GM19463 (cell line): ENCODE measurements at regions not wholly inside any gene's neighbourhood (a gene's known extent, or its start where the extent isn't known, plus 50 kb on each side); places are given as distances from the start of the nearest gene placed in this dataset.

Experiments used
- ATAC-seq: cut with Tn5 transposase; IDR thresholded peaks from one replicate; pipeline ENCODE4 v1.9.1; 2021; ENCODE audit warnings: mild to moderate bottlenecking, moderate library complexity; ENCODE audit not compliant: unreplicated experiment

DNA sequence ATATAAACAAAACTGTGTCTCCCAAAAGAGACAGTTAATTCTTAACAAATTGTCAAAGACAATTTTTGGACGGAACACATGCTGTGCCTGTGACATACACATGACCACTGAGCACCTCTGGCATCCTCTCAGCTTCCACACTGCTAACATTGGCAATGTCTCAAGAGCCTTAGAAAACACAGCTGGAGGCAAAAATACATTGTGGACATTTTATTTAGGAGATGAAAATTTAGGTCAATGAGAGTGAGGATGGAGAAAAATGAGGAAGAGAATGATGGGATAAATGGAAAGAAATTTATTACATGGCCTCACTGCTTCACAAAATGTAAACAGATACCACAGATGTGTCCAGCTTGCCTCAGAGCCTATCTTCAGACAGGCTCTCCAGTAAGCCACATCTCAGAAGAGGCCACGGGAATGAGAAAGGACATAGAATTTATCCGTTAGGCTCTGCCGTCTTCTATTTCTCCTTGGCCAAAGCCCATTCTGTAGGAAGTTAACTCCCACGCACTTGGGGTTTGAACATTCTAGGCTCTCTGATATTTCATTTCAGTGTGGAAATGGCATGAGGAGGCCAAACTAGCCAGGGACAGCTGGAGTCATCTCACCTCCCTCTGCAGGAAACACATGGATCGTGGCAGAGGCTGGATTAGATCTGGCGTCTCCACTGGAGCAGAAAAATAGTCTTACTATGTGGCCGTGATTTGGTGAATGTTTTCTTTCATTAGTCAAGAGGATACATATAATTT is 519.4 kb upstream of the DSEL start:
- ATAC-seq: no peak

DNA sequence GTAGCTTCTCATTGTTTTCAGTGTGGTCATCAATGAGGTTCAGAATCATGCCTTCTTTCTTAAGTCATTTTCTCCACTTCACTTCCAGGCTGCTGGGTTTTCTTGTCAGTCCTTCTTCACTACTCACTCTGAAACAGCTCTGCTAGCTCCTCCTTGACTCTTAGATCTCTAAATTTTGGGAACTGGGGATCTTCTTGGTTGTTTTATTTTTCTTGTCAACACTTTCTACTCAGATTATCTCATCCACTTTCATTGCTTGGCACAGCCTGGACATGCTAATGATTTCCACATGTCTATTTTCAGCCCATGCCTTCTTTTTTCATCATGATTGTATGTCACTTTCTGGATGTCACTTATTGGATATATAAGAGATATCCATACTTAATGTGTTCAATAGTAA is 517.8 kb upstream of the DSEL start:
- no peak for ATAC-seq

DNA sequence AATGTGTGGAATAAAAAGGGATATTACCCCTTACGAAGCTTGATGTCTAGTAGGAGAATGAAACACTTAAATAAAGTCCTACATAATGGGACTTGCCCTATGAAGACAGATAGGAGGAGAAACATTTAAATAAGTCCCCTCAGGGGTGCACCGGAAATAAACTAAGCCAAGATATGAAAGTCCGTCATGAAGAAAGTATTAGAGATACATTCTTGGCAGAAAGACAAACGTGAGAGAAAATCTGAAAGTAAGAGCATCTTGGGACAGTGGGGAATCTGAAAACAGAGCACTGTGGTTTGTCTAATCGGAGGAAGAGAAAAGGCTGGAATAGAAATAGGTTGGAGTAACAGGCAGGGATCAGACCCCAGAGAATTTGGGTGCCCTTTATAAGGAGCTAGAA is 516.9 kb upstream of the DSEL start:
- no peak for ATAC-seq

DNA sequence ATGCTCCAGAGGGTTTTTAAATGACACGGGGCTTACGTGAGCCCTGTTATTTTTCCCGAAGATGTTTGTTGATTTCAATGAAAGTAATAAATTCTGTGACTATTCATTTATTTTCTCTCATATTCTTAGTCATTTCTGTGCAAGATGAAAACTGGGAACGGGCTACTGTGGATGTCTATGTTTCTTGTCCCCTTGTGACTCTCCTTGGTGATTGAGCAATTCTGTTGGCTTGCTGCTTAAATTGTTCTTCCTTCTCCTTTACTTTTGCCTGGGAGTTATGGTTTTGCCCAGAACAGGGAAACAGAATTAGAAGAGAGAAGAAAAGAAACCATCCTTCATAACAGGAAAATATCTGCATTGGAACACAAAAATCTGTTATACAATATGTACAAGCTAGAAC is 508.2 kb upstream of the DSEL start:
- no peak for ATAC-seq

DNA sequence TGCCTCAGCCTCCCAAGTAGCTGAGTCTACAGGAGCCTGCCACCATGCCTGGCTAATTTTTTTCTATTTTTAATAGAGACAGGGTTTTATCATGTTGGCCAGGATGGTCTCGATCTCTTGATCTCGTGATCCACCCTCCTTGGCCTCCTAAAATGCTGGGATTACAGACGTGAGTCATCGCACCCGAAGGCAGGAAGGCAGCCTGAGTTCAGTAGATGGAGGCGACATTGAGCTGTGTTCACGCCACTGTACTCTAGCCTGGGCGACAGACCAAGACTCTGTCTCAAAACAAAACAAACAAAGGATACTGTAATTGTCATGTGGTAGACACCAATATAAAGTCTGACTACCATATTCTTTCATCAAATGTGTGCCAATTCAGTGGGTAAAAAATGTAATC is 500.9 kb upstream of the DSEL start:
- no peak for ATAC-seq

DNA sequence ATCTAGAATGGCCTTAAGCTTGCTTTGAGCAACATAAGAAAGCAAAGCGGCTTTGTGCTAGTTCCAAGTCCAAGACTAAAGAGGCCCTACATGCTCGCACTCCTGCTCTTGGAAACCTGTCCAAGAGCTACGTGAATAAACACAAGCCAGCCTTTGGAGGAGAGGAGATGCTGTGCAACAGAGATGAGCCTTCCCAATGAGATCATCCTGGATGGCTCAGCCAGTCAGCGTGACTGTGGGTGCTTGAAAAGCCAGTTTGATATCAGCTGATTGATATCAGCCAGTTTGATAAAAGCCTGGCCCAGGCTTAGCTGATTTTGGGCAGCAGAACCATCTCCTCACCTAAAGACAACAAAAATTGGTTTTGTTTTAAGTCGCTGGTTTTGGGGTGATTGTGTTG is 481.0 kb upstream of the DSEL start:
- no peak for ATAC-seq

DNA sequence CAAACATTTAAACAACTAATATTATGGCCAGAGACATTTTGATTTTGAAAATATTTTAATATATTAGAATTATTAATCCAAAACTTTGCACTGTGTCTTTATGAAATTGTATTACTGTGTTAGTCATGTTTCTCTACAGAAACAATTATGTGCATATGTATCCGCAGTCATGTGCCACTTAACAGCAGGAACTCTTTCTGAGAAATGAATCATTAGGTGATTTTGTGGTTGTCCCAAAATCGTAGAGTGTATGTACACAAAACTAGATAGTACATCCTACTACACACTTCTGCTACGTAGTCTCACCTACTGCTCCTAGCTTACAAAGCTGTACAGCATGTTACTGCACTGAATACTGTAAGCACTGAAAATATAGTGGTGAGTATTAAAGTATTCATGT is 479.2 kb upstream of the DSEL start:
- no peak for ATAC-seq

DNA sequence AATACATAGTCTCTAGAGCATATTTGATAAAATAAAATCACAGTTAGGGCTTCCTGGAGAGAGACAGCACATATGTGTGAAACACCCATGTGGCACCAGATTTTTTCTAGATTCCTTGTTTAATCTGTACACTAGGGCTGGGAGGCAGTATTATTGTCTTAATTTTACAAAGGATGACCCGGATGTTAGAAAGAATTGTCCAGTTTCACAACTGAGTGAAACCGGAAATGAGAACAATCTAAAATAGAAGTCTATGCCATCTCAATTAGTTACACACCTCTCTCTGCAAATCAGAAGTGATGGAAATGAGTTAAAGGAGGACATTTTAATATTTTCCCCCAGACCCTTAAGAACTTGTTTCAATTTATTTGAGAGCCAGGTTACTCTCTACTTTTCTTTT is 463.7 kb upstream of the DSEL start:
- ATAC-seq: no peak

DNA sequence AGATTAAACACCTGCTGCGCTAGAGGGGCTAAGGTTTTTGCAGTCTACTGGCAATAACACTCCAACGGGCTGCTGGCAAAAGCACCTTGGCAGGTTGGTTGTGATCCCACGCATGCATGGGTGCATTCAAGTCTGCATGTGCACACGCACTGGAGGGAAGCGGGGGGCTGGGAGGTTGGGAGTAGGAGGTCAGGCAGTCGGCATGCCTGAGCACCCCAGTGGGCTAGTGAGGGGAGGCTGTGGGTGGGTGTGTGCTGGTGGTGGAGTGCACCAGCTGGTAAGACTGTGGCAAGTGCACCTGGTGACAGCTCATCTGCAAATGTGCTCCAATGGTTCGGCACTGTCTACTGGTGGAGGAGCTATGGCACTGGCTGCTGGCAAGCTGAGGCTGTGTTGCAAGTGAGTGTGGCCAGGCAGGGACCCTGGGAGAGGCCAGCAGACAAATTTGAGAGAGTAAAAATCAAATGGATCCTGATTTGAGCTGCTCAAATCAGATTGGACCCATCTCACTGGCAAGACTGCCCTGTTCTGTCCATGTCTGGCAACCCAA is 460.6 kb upstream of the DSEL start:
- ATAC-seq: no peak

DNA sequence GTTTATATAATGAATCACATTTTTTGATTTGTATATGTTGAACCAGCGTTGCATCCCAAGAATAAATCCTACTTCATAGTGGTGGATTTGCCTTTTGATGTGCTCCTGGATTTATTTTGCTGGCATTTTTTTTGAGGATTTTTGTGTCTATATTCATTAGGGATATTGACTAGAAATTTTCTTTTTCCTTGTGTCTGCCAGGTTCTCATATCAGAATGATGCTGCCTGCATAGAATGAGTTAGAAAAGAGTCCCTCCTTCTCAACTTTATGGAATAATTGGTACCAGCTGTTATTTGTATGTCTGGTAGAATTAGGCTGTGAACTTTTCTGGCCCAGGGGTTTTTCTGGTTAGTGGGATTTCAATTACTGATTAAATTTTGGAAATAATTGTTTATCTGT is 457.4 kb upstream of the DSEL start:
- ATAC-seq: no peak

DNA sequence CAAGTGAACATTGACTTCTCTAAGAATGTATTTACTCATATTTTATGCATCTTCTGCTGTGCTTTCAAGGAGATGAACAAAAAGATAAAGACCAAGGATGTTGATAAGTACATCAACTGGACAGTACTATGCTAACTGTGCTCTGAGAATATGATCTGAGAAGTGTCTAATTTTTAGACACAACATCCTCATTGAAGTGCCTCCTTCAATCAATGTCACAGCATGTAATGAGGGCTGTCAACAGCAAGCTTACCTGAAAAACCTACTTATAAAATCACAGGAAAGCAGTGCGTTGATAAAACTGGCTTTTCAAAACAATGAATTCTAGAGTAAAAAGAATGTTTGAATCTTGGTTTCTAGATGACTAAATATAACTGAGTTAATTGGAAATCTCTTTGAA is 452.9 kb upstream of the DSEL start:
- ATAC-seq: no peak

DNA sequence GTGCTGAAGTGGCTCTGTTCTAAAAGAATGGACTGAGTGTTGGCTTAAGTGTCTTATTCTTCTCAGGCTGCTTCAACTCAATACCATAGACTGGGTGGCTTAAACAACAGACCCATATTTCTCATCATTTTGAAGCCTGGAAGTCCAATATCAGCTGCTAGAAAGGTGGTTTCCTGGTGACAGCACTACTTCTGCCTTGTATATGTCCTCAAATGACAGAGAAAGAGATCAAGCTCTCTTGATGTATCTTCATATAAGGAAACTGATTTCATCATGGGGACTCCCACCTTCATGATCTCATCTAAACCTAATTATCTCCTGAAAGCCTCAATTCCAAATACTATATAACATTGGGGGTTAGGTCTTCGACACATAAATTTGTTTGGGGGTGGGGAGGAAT is 449.7 kb upstream of the DSEL start:
- ATAC-seq: no peak

DNA sequence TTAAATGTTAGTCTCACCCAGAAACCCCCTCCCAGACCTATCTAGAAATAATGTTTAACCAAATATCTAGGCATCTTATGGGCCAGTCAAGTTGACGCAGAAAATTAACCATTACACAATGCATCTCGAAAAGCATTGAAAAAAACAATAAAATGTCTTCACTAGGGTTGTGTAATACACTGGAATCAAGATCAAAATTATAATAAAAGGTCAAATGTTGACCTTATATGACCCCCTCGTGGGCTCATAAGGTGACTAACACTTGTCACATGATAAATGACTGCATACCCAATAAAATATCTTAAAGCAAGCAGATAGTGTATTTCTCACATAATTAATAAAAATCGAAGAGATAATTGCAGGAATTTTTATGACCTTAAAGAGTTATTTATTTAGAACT is 447.9 kb upstream of the DSEL start:
- no peak for ATAC-seq

DNA sequence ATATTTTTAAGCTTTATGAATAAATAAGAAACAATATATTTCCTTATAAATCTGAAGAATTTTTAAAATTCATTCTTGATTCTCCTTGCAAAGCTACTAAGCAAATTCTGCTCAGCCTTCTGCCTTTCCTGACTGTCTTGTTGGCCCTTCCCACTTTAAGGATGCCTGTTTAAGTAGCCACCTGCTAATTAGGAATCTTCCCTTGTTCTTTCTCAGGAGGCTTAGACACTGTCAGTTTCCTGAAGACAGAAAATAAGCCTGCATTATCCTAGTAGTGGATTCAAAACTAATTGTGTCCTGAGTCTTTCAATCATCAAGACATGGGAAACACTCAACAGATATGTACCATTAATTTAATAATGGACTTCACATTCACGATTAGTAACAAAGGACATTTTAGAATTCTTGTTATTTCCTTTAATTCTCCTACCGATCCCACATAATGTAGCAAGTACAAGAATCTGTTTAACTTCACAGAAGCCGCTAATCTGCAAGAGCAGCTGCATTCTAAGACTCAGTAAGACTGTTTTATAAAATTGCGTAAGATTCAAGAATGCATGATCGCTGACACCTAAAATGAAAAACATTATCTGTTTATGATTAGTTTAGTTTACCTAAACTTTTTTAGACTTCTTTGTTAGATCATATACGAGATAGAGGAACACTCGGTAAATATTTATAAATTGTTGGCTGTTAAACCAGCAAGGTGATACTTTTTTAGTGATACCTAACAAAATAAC is 445.4 kb upstream of the DSEL start:
- ATAC-seq: no peak

DNA sequence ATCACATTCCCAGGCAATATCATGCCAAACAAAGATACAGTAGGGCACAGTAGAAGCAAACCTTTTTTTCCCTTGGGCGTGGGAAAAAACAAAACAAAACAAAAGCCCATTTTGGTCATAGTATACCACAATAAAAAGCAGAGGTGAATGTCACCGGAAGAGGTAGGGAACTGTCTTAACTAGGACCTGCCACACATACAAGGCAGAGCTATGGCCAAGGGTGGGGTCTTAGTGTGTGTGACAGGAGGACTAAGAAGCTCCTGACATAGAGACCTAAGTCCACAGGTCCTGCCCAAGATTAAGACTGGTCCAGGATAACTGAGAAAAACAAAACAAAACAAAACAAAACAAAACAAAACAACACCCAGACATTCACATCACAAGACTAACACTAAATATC is 441.2 kb upstream of the DSEL start:
- ATAC-seq: no peak

DNA sequence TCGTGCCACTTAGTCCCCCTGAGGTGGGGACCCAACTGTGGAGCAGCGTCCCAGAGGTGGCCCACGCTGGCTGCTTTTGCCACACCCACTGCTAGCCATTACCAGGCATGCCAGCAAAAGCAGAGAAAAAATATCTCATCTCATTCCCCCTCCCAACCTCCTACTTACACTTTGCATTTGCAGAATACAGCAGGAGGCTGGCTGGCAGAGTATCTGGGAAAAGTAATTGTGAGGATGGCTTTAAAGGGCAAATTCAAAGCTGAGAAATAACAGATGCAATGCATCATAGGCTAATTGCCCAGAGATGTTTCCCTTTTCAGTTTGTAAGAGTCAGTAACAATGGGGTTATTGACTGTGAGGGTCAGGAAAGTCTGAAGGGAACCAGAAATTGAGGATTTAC is 438.1 kb upstream of the DSEL start:
- no peak for ATAC-seq

DNA sequence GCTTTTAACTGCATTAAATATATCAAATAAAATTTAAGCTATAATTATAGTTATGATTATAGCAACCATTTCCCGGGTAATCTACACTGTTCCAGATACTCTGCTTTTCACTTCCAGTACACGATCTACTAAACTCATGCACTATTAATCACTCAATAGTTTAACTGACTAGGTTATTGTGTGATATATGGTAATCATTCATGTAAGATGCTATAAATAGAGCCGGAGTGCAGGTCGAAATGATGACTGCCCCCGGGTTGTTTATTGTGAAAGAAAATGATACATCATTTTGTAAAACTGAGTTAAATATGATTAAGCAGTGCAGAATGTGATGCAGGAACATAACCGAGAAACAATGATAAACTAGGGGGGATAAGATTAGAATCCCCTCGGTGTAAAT is 434.6 kb upstream of the DSEL start:
- no peak for ATAC-seq

DNA sequence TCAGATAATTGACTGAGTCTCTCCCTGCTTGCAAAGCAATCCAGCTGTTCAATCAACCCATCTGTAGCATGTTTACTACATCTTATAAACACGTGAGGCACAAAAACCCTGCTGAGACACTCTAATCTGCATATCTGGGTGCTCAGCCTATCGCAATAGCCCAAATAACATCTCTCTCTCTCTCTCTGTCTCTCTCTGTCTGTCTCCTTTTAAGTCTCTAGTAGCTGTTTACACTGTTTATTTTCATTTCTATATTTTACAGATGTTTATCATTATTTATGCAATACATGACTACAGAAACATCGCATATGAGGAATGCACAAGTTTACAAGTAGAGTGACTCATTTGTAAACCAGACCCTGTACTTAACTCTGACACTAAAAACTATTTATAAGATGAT is 422.1 kb upstream of the DSEL start:
- ATAC-seq: no peak

DNA sequence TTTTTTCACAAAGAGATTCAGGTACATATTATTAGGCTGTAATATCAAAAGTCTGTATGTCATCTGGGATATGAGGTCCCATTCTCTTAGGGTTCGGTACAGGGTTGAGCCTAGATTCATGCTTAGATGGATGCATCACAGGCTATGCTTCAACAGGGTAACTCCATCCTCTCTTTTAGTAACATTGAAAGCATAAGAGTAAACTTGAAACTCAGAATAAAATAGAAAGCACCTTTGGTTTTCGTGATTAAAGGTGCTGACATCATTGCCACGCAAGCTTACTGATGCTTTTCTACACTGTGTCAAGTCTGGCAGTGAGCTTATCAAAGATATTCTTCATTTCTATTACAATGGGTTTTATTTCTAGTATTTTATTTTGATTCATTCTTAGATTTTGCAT is 419.1 kb upstream of the DSEL start:
- ATAC-seq: no peak

DNA sequence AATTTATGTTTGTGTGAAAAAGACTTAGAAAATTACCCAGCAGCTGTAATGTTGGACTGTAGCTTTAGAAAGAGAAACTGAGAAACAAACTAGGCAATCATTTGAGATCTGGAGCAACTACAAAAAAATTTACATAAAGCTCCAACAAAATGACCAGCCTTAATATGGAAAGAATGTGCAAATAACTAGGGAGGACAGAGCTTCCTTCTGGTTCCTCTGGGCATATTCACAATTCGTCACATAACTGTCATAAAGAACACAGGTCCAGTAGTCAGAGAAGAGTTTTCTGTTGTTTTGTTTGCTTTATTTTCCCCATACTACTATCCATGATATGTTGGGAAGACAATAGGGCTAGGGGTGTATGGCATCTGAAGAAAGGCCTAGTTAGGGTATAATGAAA is 416.8 kb upstream of the DSEL start:
- no peak for ATAC-seq

DNA sequence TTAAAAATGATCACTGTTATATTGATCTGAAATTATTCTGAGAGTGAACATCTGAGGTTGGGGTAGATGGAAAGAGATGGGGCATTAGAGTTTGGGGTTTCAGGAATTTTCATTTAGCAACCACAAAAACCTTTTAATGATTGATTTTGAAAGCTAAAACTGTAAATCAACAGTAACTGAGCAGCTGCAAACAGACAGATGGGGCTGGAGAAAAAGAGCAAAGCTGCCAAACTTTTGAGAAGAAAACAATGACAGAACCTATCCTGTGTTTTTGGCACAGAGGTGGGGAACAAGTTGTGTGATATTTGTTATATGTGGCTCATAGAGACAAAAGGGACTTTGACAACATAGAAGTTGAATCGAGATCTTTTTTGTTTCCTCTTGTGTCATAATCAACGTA is 415.8 kb upstream of the DSEL start:
- no peak for ATAC-seq
